Peyer's patch (tissue), 4 donors: ENCODE measurements at regions not wholly inside any gene's neighbourhood (a gene's known extent, or its start where the extent isn't known, plus 50 kb on each side); places are given as distances from the start of the nearest gene placed in this dataset.

Experiments
- POLR2A ChIP-seq, 2 donors: fragments of 450-650 bp; IDR thresholded peaks; one replicate each; pipeline ENCODE4 v1.5.1; 2017; ENCODE audit warnings: antibody characterized with exemption in 2 of 2, mild to moderate bottlenecking in 2 of 2, moderate library complexity in 2 of 2
- TF ChIP-seq, protein P1 (sequence below), 6 experiments: fragments of 450-650 bp in 4 of 6; fragments of 200-600 bp in 2 of 6; sonication (generic) in 1 of 6; IDR thresholded peaks; one replicate each; pipeline ENCODE4 v1.5.1; 2017 to 2019; ENCODE audit warnings: antibody characterized with exemption in 6 of 6, mild to moderate bottlenecking in 3 of 6, moderate library complexity in 1 of 6

- TF ChIP-seq, protein P1, sequence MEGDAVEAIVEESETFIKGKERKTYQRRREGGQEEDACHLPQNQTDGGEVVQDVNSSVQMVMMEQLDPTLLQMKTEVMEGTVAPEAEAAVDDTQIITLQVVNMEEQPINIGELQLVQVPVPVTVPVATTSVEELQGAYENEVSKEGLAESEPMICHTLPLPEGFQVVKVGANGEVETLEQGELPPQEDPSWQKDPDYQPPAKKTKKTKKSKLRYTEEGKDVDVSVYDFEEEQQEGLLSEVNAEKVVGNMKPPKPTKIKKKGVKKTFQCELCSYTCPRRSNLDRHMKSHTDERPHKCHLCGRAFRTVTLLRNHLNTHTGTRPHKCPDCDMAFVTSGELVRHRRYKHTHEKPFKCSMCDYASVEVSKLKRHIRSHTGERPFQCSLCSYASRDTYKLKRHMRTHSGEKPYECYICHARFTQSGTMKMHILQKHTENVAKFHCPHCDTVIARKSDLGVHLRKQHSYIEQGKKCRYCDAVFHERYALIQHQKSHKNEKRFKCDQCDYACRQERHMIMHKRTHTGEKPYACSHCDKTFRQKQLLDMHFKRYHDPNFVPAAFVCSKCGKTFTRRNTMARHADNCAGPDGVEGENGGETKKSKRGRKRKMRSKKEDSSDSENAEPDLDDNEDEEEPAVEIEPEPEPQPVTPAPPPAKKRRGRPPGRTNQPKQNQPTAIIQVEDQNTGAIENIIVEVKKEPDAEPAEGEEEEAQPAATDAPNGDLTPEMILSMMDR (IDR thresholded peaks at IDR 0.05) = no peak
- TF ChIP-seq POLR2A (IDR thresholded peaks at IDR 0.05) = no peak
Observed at GRCh38 chr6:101202867-101203374, 190.6 kb upstream of the GRIK2 start.
